GM11168 (cell line): ENCODE measurements at regions not wholly inside any gene's neighbourhood (a gene's known extent, or its start where the extent isn't known, plus 50 kb on each side); places are given as distances from the start of the nearest gene placed in this dataset.
"Not testable (repeated sequence)": the region's sequence is repeated elsewhere in the genome, so short reads cannot be mapped to it uniquely, and the experiment has no call there.

Source experiments
- in situ Hi-C: fragments of 300-500 bp; cut with MboI; formaldehyde crosslinking; loops from one replicate; pipeline ENCODE4 v1.12.0; 2022; ENCODE audit warnings: low sequenced_read_pairs; ENCODE audit not compliant: unreplicated experiment

DNA sequence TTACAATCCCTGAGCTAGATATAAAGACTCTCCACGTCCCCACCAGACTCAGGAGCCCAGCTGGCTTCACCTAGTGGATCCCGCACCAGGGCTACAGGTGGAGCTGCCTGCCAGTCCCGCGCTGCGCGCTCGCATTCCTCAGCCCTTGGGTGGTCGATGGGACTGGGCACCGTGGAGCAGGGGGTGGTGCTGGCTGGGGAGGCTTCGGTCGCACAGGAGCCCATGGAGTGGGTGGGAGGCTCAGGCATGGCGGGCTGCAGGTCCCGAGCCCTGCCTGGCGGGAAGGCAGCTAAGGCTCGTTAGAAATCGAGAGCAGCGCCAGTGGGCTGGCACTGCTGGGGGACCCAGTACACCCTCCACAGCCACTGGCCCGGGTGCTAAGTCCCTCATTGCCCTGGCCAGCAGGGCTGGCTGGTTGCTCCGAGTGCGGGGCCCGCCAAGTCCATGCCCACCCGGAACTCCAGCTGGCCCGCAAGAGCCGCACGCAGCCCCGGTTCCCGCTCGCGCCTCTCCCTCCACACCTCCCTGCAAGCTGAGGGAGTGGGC lies 423.7 kb downstream of the OLFM4 start:
- in situ Hi-C loops, result not testable (repeated sequence)

DNA sequence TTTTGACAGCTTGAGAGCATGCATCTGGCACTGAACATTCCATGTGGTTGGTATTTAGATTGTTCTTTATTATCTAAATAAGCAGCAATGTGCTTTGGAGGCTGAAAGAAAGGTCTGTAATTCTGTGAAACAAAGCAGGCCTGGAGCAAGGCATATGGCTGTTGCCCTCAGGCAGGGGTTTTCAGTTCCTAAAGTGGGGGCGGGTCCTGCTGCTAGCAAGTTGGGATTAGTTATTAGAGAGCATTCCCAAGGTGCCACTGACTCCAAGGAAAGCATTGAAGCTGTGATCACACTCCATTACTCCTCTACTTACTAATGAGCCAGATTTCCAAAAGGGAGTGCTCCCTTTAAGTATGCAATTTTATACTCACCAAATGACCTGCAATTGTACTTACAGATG lies 432.2 kb downstream of the OLFM4 start:
- in situ Hi-C loops, result no loop called here

DNA sequence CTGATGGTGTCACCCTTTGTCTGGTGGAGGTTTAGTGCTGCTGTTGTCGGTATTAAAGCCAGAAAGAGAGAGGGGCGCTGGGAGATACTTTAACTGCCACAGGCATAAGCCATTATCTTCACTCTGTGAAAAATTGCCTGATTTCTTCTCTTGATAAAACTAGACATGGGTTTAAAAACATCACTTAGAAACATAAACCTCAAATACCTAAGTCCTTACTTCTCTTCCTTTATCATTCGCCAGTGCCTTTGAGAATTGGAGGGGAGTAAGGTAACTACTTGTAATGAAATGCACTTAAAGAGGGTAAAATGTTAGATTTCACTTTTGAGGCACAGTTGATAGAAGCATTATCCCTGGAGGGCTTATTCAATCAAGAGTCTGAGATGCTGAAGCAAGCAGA lies 434.5 kb downstream of the OLFM4 start:
- in situ Hi-C loops, result no loop called here

DNA sequence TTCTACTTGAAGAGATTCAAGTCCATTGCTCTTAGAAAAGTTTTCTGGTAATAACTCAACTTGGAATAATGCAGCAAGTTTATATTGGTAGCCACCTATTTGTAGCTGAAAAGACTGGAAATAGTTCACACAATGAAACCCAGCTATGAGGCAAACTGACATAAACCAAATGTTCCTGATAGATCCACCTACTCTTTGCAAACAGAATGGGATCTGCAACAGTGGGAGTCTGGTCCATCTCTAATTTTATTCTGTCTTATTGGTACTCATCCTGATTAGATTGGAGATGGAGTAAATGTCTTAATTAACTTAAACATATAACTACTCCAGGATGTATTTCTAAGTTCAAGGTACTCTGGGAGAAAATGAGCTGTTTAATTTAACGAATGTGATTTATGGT lies 438.0 kb downstream of the OLFM4 start:
- in situ Hi-C loops, result no loop called here

DNA sequence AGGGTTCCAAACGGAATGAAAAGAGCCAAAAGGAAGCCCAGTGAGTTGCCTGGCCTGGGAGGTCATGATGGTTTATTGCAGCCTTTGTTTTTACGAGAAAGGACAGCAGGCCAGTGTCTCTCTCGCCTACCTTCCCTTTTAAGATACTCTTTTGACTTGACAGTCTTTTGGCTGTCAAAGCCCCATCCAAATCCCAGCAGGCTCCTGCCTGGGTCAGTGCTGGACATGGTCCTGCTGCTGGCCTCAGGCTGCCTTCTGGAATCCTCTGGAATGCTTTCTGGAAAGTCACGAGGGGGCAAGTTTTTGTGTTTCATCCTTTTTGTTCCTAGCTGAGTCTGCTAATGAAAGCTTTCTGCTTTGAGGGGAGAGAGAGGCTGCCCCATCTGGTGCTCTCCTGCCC lies 444.8 kb downstream of the OLFM4 start:
- in situ Hi-C loops, result no loop called here

DNA sequence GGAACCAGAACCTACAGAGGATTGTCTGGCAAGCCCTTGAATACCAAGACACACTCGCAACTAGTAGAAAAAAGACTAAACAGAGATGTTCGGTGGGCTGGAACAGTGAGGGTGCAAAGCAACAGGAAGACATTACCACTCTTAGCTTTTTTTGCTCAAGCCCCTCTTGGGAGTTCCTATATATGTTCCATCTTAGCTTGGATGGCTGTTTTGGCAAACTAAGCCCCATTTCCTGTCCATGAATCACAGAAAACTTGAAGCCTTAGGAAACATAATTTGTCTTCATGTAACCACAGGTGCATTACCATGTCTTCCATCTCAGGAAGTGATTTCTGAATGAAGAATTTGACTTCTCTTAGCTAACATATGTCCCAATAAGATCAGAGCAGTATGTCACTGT lies 446.3 kb downstream of the OLFM4 start:
- in situ Hi-C loops, result no loop called here

DNA sequence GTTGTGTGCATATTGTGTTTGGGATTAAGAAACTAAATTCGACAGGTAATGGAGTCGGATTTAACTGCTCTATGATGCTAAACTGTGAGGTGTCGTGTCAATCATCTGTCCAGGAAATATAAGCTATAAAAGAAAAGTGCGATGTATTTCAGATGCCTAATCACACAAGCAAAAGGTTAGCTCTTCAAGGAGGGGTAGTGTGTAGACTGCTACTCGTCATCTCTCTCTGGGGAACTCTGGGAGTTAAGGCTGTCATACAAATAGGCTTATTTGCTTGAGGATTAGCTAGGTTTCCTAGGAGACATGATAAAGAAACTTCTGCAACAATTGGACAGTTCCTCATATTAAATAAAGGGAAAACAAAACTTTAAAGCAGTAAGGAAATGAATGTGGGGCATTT lies 462.1 kb downstream of the OLFM4 start:
- in situ Hi-C loops, result no loop called here

DNA sequence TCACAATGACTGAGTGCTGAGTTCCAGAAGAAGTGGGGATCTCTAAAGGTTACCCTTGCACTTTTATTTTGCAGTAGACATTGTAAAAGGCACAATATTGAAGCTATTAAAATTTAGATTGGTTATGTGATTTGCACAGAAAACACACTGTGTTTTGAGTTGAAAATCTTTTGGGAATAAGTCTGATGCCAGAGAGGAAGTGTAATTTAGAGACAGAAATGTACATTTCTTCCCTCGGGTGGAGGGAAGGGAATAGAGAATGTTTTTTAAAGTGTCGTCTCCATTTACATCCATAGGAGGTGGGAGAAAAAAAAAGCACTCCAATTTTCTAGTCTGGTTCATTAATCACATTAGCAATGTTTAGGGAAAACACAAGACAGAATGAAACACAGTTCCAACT lies 465.8 kb downstream of the OLFM4 start:
- in situ Hi-C loops, result no loop called here

DNA sequence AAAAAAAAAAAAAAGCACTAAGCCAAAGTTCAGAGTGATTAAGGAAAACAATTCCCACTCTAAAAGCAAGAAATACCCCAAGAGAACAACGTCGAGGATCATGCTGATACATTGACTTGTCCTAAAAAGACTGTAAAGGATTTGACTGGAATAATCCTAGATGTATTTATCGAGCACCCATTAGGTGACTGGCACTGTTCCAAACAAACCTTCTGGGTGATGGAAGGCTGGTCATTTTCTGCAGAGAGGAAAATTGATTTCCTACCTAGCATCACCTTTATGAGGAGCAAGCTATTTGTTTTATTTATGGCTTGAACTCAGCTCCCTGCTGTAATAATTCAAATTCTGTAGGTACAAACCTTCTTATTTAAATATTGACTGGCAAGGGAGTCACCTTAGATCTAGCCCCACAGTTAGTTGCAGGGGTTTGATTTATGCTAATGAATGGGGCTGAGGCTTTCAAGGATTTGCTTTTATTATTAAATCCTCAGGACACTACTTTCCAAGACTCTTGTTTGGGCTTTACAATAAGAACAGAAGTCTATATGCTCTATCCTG lies 471.0 kb downstream of the OLFM4 start:
- in situ Hi-C loops, result no loop called here

DNA sequence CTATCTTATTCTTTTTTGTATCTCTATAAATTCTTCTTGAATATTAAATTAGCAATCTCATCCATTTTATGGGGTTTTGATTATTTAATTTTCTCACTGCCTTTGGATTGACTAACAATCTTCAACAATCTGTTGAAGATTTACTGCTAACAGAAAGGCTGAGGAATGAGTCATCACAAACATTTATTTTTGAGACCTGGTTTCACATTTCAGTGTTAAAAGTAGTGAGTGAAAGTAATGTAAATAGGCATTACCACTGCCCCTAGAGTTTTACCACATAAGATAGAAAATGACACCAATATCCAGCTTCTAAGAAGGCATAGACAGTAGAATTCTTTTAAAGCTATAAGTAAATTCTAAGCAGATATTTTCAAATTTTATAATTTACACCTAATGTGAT lies 472.8 kb downstream of the OLFM4 start:
- in situ Hi-C loops, result no loop called here

DNA sequence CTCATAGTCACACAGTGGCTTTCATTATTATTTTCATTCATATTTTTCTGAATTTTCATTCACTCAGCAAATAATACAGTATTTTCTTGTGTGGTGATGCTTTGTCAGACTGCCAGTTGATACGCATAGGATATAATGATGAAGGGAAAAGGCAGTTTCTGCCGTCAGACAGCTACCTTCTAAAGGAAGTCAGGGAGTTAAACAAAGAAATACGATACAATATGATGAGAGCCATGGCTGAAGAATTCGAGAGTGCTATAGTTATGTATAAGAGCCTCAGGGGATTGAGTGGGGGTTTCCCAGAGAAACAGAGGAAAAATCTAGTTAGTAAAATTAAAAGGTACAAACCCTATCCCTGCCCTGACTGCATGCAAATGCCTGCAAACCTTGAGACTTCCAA lies 479.1 kb downstream of the OLFM4 start:
- in situ Hi-C loops, result no loop called here

DNA sequence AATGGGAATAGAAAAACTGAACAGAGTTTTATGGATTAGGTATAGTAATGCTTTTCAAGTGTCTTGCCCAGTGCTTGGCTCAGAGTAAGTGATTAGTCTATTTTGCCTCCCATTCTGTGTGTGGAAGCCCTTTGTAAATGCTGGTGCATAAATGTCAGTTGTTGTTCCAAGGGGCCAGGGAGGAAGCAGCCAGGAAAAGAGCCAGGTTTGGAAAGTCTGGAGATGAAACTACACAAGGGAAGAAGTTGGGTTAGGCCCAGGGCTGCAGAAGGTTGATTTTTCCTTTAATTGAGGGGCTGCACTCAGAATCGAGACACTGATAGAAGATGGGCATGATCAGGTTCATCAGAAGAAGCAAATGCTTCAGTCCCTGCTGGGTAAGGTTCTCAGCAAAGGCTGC lies 484.0 kb downstream of the OLFM4 start:
- in situ Hi-C loops, result no loop called here

DNA sequence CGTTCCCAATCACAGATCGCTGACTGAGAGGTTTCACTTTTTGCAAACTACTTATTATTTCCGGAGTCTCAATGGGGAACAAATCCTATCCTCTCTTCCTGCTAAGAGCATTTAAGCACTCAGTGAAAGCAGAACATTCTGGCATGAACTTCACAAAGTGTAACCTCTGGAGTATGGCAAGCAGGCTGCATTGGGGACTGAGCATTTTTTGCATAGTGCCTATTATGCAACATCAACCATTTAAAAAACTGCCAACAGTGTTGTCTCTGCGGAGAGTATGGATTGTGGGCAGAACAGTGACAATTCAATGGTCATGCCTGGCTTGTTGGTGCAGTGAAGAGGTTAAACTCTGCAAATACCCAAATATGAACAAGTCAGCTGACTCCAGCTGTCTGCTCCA lies 484.6 kb downstream of the OLFM4 start:
- in situ Hi-C loops, result no loop called here

DNA sequence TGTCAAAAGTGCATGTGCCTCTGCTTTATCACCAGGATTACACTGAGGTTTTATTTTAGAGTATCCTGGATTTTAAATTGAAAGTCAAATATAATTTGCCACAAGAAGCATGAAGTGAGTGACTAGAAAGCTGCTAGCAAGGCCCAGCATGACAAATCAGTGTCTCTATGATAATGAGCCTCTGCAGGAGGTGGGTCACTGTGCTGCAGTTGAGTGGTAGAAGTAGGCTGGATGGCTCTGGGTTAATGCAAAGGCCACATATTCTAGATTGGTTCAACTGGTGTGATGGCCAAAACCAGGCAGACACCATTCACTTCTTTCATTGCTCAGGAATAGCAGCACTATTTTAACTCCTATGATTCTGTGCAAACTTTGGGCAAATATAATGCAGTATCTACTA lies 491.5 kb downstream of the OLFM4 start:
- in situ Hi-C loops, result no loop called here

DNA sequence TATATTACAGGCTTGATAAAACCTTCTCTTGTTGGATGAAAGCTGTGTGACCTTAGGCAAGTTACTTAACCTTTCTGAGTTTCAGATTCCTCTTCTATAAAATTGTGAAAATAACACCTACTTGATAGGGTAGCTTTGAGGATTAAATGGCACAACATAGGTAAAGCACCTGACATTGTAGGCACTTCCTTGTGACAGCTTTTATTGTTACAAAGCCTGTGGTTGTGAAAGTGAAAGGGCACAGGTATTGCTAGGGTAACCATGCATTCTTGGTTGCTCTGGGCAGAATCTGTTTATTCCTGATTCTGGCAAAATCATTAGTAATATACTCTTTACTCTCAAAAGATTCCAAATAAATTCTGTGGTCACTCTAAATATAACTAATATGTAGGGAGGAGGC lies 493.4 kb downstream of the OLFM4 start:
- in situ Hi-C loops, result no loop called here

DNA sequence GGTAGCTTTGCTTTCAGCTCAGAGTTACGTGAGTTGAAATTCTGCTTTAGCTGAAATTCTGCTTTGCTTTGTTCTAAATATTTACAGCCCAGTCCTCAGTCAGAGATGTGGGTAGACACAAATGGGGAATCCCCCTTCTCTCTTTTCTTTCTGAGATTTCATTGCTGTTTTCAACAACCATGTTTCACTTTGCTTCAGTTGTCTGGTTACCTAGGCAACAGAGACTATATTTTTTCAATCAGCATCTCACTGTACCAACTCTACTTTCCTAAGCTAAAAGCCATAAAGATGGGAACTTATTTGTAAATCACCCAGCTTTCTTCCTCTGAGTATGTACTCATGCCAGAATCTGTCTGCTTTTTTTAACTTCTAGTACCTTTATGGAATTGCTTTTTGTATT lies 509.0 kb downstream of the OLFM4 start:
- in situ Hi-C loops, result no loop called here

DNA sequence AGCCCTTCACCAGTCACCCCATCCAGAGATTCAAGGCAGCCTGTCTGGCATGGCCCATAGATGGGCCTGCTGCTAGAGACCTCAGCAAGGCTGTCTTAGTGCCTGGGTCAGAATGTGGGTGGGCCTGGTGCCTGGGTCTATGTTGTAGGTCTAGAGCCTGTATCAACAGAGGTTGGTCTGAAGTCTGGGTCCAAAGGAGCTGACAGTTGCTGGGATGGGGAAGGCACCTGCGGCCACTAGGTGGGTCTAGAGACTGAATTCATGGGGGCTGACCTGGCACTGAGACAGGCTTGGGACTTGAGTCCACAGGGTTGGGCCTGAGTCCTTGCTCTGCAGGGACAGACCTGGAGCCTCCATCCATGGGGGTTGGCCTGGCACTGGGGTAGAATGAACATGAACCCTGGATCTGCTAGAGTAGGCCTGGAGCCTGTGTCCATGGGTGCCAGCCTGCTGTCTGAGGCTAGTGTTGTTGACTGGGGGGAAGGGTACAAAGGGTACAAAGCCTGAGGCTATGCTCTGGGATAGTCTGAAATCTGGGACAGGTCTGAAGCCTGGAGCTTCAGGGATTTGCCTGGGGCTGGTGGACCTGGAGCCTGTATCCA lies 516.8 kb downstream of the OLFM4 start:
- in situ Hi-C loops, result no loop called here

DNA sequence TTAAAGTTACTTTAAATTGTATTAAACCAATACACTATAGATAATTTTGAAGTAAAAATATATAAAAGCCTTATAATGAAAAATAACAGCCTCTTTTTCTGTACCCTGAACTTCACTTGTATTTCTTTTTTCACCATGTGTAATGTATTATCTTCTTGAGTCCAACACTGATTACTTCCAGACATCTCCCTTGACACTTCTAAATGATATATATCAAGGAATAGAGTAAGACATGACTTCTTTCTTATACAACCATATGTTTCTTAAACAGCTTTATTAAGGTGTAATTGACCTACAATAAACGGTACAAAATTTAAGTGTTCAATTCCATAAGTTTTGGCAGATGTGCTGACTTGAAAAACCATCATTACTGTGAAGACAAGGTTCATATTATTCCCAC lies 531.9 kb downstream of the OLFM4 start:
- in situ Hi-C loops, result no loop called here

DNA sequence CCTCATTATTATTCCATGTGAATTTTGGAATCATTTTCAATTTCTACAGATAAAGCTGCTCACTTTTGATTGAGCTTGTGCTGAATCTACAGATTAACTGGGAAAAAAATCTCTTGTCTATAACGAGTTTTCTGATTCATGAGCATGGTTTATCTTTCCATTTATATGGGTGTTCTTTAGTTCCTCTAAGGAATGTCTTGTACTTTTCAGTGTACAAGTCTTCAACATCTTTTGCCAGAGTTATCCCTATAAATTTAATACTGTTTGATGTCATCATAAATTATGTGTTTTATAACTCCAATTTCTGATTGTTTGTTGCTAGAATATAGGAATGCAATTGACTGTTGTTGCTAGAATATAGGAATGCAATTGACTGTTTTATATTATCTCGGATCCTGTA lies 533.8 kb downstream of the OLFM4 start:
- in situ Hi-C loops, result no loop called here

DNA sequence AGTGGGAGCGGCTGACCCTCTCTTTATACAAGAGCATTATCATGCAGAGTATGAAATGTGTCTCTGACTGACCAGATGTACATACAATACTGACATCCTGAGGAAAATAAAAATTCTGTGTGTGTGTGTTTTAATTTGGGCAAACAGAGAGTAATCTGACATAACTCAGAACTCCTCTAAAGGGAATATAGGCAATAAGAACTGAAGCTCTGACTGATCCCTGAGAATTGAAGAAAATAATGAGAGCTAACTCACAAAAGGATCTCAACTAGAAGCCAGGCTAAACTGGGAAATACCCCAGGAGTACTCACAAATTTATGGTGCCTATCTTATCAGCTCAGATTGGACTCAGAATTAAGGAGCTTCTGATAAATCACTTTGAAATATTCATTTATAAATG lies 539.9 kb downstream of the OLFM4 start:
- in situ Hi-C loops, result no loop called here

DNA sequence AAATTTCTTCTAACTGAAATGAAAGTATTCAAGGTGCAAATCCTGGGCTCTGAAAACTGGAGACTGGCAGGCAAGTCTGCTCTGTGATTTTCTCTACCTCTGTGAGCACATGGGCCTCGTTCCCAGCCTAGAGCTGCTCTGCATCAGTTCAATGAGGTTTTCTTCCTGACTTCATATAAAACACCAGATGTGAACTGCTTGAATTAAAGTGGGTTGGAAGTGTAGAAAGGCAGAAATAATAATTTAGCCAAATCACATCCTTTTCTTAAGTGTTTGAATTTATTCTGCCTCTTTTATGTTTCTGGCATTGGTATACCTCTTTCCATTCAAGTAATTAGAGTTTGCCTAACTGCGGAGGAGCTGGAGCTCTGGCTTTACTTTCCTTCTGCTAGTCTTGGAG lies 540.8 kb downstream of the OLFM4 start:
- in situ Hi-C loops, result no loop called here

DNA sequence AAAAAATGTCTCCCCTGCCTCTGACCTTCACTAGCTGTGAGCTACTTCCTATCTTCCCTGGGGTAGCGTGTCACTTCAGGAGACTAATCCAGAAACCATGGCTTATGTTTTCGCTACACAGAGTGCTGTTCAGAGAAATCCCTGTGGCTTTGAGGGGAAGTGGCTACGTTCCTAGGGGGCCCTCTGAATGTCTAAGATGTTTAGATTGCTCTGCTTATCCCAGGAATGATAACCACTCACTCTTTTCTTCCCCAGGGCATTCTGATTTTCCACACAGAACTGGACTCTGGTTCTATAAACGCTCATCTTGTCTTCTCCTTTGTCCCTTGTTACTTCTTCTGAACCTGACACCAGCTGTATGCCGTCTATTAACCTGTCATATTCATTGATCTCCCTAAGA lies 572.5 kb downstream of the OLFM4 start:
- in situ Hi-C loops, result no loop called here
